ENCODE measurements at regions not wholly inside any gene's neighbourhood (a gene's known extent, or its start where the extent isn't known, plus 50 kb on each side); places are given as distances from the start of the nearest gene placed in this dataset.

GRCh38 chr5:146254223-146254622 lies 50.8 kb downstream of the RBM27 start:
- Histone ChIP-seq H3K9ac (ENCODE audit: low read length) (no peak overlapping the region), H3K27me3 (ENCODE audit: control insufficient read depth, insufficient read depth, low read length) (no peaks in the 10 kb centered on the region), H3K4me3 (ENCODE audit: low read length) (no peak overlapping the region), H3K9me3 (ENCODE audit: control insufficient read depth, low read depth, low read length) (no peaks in the 10 kb centered on the region), H3K36me3 (ENCODE audit: control insufficient read depth, low read depth, low read length) (peaks cover 45% of the 10 kb centered on the region), H3K4me1 (ENCODE audit: control insufficient read depth, low read depth, low read length) (no peaks in the 10 kb centered on the region), H3K27ac (ENCODE audit: low read length) (no peak overlapping the region)

- no peaks in the 10 kb centered on the region for H3K27me3 ChIP-seq (ENCODE audit: control insufficient read depth, insufficient read depth, low read length)
- no peak overlapping the region for H3K9ac ChIP-seq (ENCODE audit: low read length)
- no peaks in the 10 kb centered on the region for H3K4me1 ChIP-seq (ENCODE audit: control insufficient read depth, low read depth, low read length)
- H3K27ac ChIP-seq (ENCODE audit: low read length) = no peak overlapping the region
- no peak overlapping the region for H3K4me3 ChIP-seq (ENCODE audit: low read length)
- peaks cover 61% of the 10 kb centered on the region for H3K36me3 ChIP-seq (ENCODE audit: control insufficient read depth, low read depth, low read length)
- H3K9me3 ChIP-seq (ENCODE audit: control insufficient read depth, low read depth, low read length) = no peaks in the 10 kb centered on the region
Observed at GRCh38 chr5:146273109-146273508, 65.5 kb upstream of the POU4F3 start.

- no peak overlapping the region for H3K9ac ChIP-seq (ENCODE audit: low read length)
- H3K27me3 ChIP-seq (ENCODE audit: control insufficient read depth, insufficient read depth, low read length) = no peaks in the 10 kb centered on the region
- H3K27ac ChIP-seq (ENCODE audit: low read length) = no peak overlapping the region
- H3K36me3 ChIP-seq (ENCODE audit: control insufficient read depth, low read depth, low read length) = peaks cover 54% of the 10 kb centered on the region
- no peak overlapping the region for H3K4me3 ChIP-seq (ENCODE audit: low read length)
- H3K4me1 ChIP-seq (ENCODE audit: control insufficient read depth, low read depth, low read length) = no peaks in the 10 kb centered on the region
- no peaks in the 10 kb centered on the region for H3K9me3 ChIP-seq (ENCODE audit: control insufficient read depth, low read depth, low read length)
Observed at GRCh38 chr5:146283344-146283761, 55.3 kb upstream of the POU4F3 start.

- Histone ChIP-seq H3K36me3 (ENCODE audit: control insufficient read depth, low read depth, low read length) (peaks cover 54% of the 10 kb centered on the region), H3K9ac (ENCODE audit: low read length) (no peak overlapping the region)
Observed at GRCh38 chr5:146284016-146284415, 54.6 kb upstream of the POU4F3 start.

More at GRCh38 chr5:146284016-146284415, 54.6 kb upstream of the POU4F3 start:
- Histone ChIP-seq H3K4me3 (ENCODE audit: low read length) (no peak overlapping the region), H3K27me3 (ENCODE audit: control insufficient read depth, insufficient read depth, low read length) (no peaks in the 10 kb centered on the region), H3K27ac (ENCODE audit: low read length) (no peak overlapping the region), H3K9me3 (ENCODE audit: control insufficient read depth, low read depth, low read length) (no peaks in the 10 kb centered on the region), H3K4me1 (ENCODE audit: control insufficient read depth, low read depth, low read length) (no peaks in the 10 kb centered on the region)
